Activated naive CD4-positive, alpha-beta T cell treated with anti-CD3 and anti-CD28 coated beads, Interleukin-2, amount 50 U/mL, for 16 hours (primary cell): ENCODE measurements at regions not wholly inside any gene's neighbourhood (a gene's known extent, or its start where the extent isn't known, plus 50 kb on each side); places are given as distances from the start of the nearest gene placed in this dataset.
"Not testable (repeated sequence)": the region's sequence is repeated elsewhere in the genome, so short reads cannot be mapped to it uniquely, and the experiment has no call there.

Source experiments
- DNase-seq: peaks from one replicate; pipeline ENCODE4 v3.0.0-alpha.2; 2020

DNA sequence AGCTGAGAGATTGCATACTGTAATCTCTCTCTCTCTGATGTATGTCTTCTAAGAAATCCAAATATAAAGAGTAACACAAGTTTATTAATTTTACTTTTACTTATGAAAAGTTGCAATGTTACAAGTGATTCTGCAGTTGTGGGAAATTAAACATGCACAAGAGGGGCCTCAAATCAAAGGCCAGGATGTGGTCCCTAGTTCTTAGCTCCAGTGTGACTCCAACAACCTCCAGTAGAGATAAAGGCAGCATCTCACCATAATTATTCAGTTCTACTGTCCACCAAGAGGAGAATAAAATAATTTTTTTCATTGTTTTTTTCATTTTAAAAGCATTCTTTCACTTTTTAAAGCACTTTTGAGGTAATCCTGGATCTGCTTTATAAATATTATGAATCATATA, 223.3 kb downstream of the RAP2B start:
- DNase-seq = no peak

DNA sequence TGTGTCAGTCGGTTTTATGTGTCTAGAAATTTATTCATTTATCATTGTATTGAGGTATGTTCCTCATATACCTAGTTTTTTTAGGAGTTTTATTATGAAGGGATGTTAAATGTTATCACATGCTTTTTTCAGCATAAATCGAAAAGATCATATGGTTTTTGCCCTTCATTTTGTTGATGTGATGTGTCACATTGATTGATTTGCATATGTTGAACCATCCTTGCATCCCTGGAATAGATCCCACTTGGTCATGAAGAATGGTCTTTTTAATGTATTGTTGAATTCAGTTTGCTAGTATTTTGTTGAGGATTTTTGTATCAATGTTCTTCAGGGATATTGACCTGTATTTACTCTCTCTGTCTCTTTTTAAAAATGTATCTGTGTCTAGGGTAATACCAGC, 230.3 kb downstream of the RAP2B start:
- no peak for DNase-seq

DNA sequence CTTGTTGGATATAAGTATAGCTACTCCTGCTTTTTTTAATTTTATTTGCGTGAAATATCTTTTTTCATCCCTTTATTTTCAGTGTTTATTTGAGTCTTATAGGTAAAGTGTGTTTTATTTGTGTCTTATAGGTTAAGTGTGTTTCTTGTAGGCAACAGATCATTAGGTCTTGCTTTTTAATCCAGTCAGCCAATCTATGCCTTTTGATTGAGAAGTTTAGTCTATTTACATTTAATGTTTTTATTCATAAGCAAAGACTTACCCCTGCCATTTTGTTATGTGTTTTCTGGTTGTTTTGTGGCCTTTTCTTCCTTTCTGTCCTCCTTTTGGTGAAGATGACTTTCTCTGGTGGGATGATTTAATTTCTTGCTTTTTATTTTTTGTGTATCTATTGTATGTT, 232.0 kb downstream of the RAP2B start:
- no peak for DNase-seq

DNA sequence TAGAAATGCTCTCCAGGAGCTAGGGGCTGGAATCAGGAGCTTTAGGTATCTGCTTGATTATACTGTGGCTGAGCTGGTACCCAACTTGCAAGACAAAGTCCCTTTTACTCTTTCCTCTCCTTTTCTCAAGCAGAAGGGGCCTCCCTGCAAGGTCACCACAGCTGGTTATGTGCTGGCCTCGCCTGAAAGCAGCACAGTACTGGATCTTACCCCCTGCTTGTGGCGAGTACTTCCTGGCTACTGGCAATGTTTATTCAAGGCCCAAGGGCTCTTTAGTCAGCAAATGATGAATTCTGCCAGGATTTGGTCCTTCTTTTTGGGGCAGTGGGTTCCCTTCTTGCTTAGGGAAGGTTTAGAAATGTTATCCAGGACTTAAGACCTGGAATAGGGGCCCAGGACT, 234.6 kb downstream of the RAP2B start:
- DNase-seq = no peak

DNA sequence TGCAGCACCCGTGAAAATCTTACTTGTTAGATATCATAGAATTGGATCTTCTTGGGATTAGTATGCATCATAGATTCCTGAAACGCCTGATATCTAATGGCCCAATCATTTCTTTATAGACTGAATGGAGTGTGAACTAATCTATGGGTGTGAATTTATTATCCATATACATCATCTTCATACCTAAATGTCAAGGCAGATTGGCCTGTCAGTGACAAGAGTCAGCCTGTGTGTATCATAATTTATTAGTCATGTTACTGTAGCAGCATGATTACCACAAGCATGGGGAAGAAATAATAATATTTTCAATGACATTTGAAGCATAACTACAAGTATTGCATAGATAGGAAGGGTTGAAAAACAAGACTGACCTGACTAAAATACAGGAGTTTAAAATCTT, 235.8 kb downstream of the RAP2B start:
- DNase-seq = no peak

DNA sequence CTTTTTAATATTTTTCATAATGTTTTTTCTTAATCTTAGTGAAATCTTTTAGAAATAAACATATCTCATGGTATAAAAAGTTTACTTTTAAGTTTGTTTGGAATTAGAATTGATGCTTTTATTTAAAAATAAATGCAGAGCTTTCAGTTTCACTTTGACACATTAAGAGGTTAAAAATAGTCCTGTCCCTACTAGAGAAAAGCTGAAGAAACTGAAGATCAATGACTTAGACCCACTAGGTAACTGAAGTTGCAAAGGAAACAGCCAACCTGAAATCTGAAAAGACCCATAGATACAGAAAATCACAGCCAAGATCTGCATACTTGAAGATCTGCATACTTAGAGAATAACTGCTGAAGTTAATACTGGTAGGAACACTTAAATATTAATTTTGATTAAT, 237.6 kb downstream of the RAP2B start:
- no peak for DNase-seq

DNA sequence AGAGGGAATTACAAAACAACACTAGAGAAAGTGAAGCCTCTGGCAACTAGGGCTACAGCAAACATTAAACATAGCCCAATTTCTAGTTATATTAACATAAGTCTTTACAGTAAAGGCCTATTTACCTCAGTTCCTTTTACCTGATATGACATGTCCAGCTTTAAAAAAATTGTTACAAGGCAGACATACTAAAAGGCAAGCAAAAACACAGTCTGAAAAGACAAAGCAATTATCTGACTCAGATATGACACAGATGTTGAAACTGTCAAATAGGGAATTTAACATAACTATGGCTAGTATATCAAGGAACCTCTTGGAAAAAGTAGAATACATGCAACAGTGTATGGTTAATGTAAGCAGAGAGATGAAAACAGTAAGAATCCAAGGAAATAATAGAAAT, 238.6 kb downstream of the RAP2B start:
- DNase-seq = no peak

DNA sequence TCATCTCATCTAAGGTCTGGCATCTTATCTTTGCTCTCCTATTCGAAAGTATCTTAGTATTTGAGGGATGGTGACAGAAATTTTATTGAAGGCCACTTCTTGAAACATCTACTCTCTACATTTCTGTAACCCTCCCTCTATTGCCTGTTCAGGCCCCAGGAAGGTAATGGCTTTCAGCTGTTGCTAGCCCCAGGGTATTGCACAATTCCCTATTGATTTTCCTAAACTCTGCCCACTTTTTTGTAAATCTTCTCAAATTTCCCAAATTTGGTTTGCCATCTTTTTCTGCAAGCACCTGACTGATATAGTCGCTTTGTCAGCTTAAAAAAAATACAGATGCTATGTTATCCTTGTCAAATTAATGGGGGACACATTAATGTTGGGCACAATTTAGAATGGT, 242.1 kb downstream of the RAP2B start:
- DNase-seq = no peak

DNA sequence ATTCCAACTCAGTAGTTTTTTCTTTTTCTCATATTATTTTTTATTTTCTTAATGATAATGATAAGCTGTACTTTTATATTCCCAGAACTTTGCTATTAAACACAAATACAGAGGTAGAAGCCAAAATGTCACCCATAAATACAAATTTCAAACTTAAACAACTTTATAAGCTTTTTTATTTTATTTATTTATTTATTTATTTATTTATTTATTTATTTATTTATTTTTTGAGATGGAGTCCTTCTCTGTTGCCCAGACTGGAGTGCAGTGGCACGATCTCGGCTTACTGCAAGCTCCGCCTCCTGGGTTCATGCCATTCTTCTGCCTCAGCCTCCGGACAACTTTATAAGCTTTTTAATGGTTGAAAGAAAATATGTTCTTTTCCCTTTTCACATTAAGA, 243.3 kb downstream of the RAP2B start:
- DNase-seq = not testable (repeated sequence)

DNA sequence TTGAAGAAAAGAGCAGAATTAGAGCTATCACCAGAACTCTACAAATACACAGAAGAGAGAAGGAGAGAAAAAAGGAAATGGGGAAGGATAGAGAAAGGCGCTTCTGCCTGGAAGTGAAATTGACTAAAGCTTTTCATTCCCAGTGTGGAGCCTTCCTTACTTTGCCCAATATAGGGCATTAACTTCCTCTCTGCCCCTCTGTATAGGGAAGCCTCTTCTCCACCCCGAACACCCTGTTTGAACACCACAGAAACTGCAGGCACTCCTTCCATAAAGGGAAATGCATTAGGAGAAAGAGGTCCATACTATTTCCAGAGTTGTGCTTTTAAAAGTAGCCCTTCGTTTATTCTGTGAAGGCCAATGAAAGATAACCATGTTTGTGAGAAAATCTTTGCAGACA, 248.5 kb downstream of the RAP2B start:
- DNase-seq = no peak

DNA sequence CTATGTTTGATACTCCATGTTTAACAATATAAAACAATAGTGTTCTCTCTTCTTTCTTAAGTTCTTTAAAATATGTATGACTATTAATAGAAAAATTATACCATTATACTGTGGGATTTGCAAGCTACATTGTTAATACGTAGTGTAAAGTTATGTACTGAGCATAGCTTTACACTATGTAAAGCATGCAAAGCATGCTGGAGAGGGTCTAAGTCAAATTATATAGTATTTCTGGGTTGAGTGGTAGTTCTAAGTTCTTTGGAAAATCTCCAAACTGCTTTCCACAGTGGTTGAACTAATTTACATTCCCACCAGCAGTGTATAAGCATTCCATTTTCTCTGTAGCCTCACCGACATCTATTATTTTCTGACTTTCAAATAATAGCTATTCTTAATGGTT, 253.0 kb downstream of the RAP2B start:
- no peak for DNase-seq

DNA sequence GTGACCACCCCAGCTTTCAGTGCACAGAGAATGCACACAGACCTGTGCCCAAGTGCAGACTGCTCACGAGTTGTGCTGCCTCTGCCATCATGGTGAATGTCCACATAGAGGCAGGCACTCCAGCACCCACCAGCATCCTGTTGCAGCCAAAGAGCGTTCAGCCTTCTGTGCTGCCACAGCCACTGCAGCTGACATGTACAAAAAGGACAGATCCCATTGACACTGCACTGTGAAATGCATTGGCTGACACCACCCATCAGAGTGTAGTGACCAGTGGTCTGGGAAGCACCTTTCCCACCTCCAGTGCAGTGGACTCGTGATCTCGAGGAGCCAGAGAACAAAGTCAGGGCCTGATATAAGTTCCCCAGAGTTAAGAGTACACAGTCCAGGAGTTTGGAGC, 260.3 kb downstream of the RAP2B start:
- DNase-seq = no peak

DNA sequence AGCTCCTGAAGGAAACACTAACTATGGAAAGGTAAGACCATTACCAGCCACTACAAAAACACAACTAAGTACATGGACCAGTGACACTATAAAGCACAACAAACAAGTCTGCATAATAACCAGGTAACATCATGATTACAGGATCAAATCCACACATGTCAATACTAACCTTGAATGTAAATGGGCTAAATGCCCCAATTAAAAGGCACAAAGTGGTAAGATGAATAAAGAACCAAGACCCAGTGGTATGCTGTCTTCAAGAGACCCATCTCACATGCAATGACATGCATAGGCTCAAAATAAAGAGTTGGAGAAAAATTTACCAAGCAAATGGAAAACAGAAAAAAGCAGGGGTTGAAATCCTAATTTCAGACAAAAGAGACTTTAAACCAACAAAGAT, 261.8 kb downstream of the RAP2B start:
- DNase-seq = not testable (repeated sequence)

DNA sequence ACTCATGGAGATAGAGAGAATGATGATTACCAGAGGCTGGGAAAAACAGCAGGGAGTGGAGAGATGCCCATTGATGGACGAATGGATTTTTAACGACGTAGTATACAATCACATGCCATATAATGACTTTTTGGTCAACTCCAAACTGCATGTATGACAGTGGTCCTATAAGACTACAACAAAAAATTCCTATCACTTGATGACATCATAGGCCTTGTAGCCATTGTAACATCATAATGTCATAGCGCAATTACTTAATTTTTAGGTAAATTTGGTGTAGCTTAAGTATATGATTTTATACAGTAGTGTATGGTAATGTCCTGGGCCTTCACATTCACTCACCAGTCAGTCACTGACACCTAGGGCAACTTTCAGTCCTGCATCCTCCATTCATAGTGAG, 264.3 kb downstream of the RAP2B start:
- DNase-seq = no peak

DNA sequence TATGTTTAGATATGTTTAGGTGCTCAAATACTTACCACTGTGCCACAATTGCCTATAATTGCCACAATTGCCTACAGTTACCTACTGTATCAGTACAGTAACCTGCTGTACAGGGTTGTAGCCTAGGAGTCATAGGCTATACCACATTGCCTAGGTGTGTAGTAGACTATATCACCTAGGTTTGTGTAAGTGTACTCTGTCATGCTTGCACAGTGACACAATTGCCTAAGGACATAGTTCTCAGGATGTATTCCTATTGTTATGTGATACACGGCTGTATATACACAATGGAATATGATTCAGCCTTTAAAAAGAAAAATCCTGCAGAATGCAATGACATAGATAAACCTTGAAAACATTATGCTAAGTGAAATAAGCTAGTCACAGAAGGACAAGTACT, 264.8 kb downstream of the RAP2B start:
- DNase-seq = no peak

DNA sequence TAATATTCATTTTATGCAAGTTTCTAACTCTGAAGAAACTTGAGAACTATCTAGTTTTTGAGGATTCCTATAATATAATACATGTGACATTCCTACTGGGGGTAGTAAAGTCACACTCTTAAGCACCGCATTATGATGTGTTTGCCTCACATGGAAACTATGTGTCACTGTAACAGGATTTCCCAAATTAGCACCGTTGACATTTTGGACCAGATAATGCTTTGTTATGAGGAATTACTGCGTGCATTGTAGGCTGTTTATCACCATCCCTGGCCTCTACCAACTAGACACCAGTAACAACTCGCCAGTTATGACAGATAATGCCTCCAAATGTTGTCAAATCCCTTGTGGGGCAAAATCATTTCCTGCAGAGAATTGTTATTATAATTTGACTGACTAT, 267.8 kb downstream of the RAP2B start:
- no peak for DNase-seq

DNA sequence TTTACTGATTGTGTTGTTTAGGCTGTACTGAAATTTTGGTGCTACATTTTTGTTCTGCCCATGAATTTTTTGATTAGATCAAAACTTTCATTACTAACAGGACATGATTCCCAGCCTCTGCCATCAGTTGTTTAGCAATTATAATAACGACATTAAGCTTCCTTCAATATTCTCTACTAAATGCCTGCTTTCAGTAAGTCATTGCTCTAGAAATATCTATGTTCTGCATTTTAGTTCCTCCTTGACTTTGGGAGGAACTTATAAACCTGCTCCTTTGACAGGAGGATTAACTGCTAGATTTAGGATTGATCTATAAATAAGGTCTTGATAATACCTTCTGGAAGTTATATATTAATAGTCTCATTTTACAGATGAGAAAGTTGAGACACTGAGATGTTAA, 269.1 kb downstream of the RAP2B start:
- DNase-seq = no peak

DNA sequence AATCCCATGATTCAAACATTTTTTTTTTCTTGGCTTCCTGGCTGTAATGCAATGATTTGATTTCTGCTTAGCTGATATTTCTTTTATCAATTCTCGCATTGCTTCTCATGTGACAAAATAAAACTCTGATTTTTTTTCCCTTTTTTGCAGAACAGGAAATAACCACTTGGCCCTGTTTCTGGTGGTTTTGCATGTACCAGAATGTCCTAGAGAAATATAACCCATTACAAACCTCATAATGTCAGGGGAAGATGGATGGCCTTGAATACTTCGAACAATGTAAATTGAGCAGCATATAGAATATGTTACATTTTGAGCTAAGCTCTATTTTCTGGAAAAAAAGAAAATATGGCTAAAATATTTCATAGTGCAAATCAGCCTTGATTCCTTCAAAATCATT, 275.6 kb downstream of the RAP2B start:
- DNase-seq = no peak

DNA sequence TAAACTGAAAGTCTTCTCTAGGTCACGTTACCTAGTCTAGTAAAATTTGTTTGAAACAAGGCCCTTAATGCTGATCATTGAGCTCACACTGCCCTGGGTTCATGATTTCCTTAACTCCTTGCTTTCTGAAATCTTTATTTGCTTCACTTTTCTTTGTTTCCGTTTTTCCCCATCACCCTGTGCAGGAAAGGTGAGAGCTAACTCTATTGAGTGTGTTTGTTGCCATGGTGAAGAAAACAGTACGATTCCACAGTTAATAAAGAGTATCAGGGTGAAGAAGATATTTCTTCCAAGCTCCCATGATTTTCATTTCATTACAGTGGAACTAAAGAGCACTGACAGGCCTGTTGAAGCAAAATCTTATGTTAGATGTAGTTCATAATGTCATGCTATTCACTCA, 276.2 kb downstream of the RAP2B start:
- no peak for DNase-seq

DNA sequence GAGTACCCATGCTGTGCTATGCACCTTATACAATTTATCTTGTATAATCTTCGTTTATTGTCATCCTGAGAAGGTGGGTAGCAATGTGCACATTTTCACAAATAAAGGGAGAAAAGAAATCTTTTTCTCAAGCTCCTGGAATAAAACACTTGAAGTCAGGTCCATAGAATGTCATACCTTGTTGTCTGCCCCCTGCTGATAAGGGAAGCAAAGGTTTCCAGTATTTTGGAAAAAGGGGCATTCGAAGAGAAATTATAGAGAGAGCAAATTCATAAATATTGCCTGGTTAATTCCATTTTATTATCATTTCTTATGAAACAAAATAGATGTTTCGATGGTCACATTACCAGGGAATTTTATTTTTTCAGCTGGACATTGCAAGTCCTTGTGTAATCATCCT, 277.8 kb downstream of the RAP2B start:
- no peak for DNase-seq

DNA sequence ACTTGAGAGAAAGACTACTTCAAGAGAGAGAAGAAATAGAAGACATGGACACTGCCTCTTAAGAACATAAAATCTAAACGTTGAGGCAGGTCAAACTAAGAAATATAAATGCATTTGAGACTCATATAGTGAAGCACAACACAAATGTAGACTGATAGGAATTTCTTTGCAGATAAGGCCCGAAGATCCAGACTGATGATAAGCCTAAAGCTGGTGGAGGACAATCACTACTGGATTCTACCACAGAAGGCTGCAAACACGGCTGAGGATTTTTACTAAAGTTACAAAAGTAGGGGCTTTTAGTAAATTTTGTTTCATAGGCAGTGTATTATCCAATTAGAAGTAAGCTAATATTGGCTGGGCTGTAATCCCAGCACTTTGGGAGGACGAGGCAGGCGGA, 278.3 kb downstream of the RAP2B start:
- DNase-seq = no peak

DNA sequence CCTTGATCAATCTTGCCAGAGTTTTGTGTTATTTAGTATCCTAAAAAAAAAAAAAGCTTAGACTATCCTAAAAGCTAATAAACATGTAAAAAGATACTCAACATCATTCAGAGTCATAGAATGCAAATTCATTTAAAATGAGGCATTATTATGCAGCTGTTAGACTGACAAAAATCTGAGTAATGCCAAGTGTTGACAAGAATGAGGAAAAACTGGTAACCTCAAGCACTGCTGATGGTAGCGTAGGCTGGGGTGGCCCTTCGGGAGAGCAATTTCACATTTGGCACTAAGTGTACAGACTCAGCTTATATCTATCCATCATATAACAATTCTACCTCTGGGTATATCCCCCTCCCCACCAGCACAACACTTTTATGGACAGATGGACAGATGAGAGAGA, 280.4 kb downstream of the RAP2B start:
- no peak for DNase-seq

DNA sequence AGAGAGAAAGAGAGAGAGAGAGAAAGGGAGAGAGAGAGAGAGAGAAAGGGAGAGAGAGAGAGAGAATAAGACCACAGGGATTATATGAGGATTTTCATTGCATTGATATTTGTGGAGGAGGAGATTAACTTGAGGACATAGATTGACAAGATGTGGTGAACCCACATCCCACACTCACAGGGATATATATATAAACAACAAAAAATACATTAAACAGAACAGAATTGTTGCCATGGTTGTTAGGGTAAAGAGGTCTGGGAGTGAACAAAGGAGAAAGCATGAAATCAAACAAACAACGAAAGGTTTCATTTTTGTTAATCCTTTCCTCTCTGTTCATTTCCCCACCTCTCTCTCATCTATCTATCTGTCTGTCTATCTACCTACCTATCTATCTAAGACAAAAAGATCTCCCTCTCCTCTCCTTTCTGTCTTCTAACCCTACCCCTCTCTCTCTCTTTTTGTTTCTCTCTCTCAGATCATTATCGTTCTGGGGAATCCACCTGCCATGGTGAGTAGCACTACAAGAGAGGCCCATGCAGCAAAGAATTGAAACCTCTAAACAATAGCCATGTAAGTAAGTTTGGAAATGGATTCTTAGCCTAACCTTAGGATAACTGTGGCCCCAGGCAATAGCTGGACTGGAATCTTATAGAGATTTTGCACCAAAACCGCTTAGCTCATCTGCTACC, 280.9 kb downstream of the RAP2B start:
- no peak for DNase-seq

DNA sequence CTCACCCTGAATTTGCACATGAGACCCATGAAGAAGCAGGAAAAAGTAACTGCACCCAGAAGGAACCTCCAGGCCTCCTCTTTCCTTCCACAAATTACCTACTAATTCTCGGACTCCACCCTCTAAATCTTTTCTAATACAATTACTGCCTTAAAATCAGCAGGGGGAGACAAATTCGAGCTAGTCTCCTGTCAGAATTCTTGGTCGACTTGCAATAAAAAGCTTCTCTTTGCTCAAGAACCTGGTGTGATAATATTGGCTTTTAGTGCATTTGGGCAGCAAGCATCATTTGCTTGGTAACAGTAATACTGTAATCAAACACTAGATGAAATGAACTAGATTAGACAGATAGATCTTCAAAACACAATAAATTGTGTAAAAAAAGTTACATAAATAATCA, 281.9 kb downstream of the RAP2B start:
- no peak for DNase-seq

DNA sequence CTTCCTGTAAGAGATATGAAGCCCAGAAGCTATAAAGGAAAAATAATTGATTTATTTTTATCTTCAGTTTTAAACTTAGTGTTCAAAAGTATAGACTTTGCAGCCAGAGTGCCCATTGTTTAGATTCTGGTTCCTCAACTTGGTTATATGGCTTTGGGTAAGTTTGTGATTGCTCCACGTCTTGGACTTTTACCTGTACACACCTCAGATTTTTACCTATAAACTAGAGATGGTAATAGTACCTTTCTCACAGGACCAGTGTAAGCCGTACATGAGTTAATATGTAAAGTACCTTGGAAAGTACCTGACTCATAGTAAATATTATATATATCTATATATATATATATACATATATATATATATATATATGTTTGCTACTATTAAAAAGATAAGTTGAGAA, 283.8 kb downstream of the RAP2B start:
- DNase-seq = no peak
